Caco-2 (cell line): ENCODE measurements at regions not wholly inside any gene's neighbourhood (a gene's known extent, or its start where the extent isn't known, plus 50 kb on each side); places are given as distances from the start of the nearest gene placed in this dataset.

ENCODE experiments used
- BruUV-seq: library from RNA; stranded (reverse); fragments of 400-500 nt; replicated peaks from 2 replicates; lab custom pipeline; 2021; lab: Mats Ljungman, UMichigan
- CTCF ChIA-PET: fragments of 300-600 bp; sonication (Branson Sonifier 250); formaldehyde crosslinking; loops from one replicate; lab custom pipeline; 2022; ENCODE audit warnings: antibody characterized with exemption; lab: Charles Lee
- POLR2A ChIA-PET: fragments of 300-600 bp; sonication (Branson Sonifier 250); formaldehyde crosslinking; loops from one replicate; lab custom pipeline; 2022; ENCODE audit warnings: antibody characterized with exemption; lab: Charles Lee
- DNase-seq, 2 experiments: peaks; one replicate each; pipeline versions ENCODE4 v3.0.0 to v3.0.0-alpha.2; 2020 to 2022
- H3K27me3 ChIP-seq: replicated peaks from 2 replicates; pipeline ENCODE4 v1.6.0; 2011; ENCODE audit warnings: low read length; ENCODE audit not compliant: control insufficient read depth, insufficient read depth
- H3K36me3 ChIP-seq: 2 replicates; pipeline ENCODE4 v1.5.1; 2011; ENCODE audit warnings: low read length; ENCODE audit not compliant: control insufficient read depth, insufficient read depth
- H3K4me1 ChIP-seq: fragments of 250-450 bp; sonication (Bioruptor Pico); 2 replicates; pipeline ENCODE4 v1.5.1; 2020; ENCODE audit warnings: mild to moderate bottlenecking
- H3K4me3 ChIP-seq: 2 replicates; pipeline ENCODE4 v1.5.1; 2011; ENCODE audit warnings: low read depth, mild to moderate bottlenecking, control low read depth, low read length
- H3K9me3 ChIP-seq: fragments of 250-450 bp; sonication (Bioruptor Pico); 2 replicates; pipeline ENCODE4 v1.5.1; 2020; ENCODE audit warnings: mild to moderate bottlenecking, moderate library complexity
- H3K27ac Mint-ChIP-seq: one replicate; pipeline ENCODE4 v1.8.0; 2022; ENCODE audit warnings: mixed read lengths; ENCODE audit not compliant: unreplicated experiment
- H3K27me3 Mint-ChIP-seq: one replicate; pipeline ENCODE4 v1.8.0; 2022; ENCODE audit warnings: mixed read lengths; ENCODE audit not compliant: insufficient read depth, unreplicated experiment
- H3K36me3 Mint-ChIP-seq: one replicate; pipeline ENCODE4 v1.8.0; 2022; ENCODE audit warnings: mild to moderate bottlenecking, mixed read lengths; ENCODE audit not compliant: insufficient read depth, unreplicated experiment
- H3K4me1 Mint-ChIP-seq: one replicate; pipeline ENCODE4 v1.8.0; 2022; ENCODE audit warnings: low read depth, mixed read lengths; ENCODE audit not compliant: unreplicated experiment
- H3K4me3 Mint-ChIP-seq: one replicate; pipeline ENCODE4 v1.8.0; 2022; ENCODE audit warnings: mild to moderate bottlenecking, moderate library complexity, mixed read lengths; ENCODE audit not compliant: unreplicated experiment
- H3K9me3 Mint-ChIP-seq: one replicate; pipeline ENCODE4 v1.8.0; 2022; ENCODE audit warnings: mixed read lengths; ENCODE audit not compliant: unreplicated experiment
- intact Hi-C: fragments of 100-400 bp; cut with micrococcal nuclease; formaldehyde crosslinking; loops from one replicate; pipeline ENCODE4 v1.10.0; 2022; ENCODE audit not compliant: unreplicated experiment
- TF ChIP-seq, protein P1 (sequence below), 2 experiments: fragments of 200-600 bp in 1 of 2; IDR thresholded peaks; 1 replicate in 1 of 2; 2 replicates in 1 of 2; pipeline versions ENCODE4 v1.5.1 to v1.8.0; 2011 to 2022; ENCODE audit warnings: antibody characterized with exemption in 1 of 2, control low read depth in 1 of 2, inconsistent platforms in 1 of 2, low read depth in 1 of 2, low read length in 1 of 2, mild to moderate bottlenecking in 1 of 2, moderate library complexity in 1 of 2; ENCODE audit not compliant: insufficient read depth in 1 of 2, severe bottlenecking in 1 of 2, unreplicated experiment in 1 of 2

DNA sequence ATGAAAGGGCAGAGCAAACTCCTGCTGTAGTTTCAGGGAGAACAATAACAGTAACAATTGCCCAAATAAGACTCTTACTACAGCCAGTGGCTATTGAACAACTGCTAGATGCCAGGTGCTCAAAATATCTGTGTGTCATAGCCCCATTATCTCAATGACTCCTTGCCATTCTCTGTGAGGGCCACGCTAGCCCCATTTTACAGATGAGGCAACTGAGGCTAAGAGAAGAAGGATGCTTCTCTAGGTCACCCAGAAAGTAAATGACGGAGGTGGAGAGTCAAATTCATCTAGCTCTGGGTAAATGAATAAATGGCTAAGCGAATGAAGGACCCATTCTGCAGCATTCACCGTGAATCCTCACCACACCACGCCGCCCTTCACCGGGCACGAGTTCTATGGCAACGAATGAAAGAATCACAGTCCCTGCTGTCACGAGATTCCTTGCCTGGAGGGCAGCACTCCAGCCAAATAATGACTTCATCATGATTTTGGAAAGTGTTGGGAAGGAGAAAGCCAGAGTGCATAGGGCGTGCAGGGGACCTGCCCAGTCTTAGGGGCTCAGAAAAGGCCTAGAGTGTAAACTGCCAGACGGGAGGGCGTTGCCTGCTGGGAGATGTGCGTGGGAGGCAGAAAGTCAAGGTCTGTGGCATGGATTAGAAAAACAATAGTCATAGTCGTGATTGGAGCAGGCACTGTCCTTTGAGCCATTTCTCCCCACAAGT lies 147.2 kb downstream of the C9orf50 start:
- no TSS peak for BruUV-seq
- Mint-ChIP-seq H3K36me3 (peaks cover 14% of the 10 kb centered on the region), H3K27me3 (no peaks in the 10 kb centered on the region), H3K4me1 (peaks cover 23% of the 10 kb centered on the region), H3K27ac (no peak overlapping the region), H3K9me3 (no peaks in the 10 kb centered on the region), H3K4me3 (no peak overlapping the region)
- Histone ChIP-seq H3K36me3 (peaks cover 2% of the 10 kb centered on the region; the same call in 1 of the 2 replicates), H3K9me3 (peaks cover 8% of the 10 kb centered on the region; the same call in 1 of the 2 replicates), H3K4me3 (no peak overlapping the region), H3K27me3 (no peaks in the 10 kb centered on the region), H3K4me1 (peaks cover 31% of the 10 kb centered on the region)
- ChIA-PET POLR2A (no interaction called here), CTCF (no interaction called here)
- TF ChIP-seq, protein P1, sequence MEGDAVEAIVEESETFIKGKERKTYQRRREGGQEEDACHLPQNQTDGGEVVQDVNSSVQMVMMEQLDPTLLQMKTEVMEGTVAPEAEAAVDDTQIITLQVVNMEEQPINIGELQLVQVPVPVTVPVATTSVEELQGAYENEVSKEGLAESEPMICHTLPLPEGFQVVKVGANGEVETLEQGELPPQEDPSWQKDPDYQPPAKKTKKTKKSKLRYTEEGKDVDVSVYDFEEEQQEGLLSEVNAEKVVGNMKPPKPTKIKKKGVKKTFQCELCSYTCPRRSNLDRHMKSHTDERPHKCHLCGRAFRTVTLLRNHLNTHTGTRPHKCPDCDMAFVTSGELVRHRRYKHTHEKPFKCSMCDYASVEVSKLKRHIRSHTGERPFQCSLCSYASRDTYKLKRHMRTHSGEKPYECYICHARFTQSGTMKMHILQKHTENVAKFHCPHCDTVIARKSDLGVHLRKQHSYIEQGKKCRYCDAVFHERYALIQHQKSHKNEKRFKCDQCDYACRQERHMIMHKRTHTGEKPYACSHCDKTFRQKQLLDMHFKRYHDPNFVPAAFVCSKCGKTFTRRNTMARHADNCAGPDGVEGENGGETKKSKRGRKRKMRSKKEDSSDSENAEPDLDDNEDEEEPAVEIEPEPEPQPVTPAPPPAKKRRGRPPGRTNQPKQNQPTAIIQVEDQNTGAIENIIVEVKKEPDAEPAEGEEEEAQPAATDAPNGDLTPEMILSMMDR (IDR thresholded peaks at IDR 0.05; ENCODE audit: insufficient read depth in 1 of 2, low read depth in 1 of 2, low read length in 1 of 2, severe bottlenecking in 1 of 2, unreplicated experiment in 1 of 2): no peak
- intact Hi-C loops: no loop called here
- DNase-seq: no peak

DNA sequence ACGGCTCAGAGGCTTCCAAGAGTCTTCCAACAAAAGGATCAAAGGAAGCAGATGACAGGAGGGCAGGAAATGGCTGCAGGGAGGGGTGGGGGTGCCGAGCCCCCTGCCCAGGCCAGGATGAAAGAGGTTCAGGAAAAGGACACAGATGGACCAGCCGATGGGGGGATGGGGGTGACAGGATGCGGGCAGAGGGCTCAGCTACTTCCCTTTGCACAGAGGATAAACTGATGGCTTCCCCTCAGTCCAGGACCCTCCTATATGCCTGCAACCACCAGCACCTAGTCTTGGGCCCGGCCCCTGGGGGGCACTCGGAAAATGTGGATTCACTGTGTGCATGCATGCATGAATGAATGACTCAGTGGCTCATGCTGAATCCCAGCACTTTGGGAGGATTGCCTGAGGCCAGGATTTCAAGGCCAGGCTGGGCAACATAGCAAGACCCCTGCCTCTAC lies 148.2 kb downstream of the C9orf50 start:
- POLR2A ChIA-PET: no interaction called here
- TF ChIP-seq, protein P1 (IDR thresholded peaks at IDR 0.05; ENCODE audit: insufficient read depth in 1 of 2, low read depth in 1 of 2, low read length in 1 of 2, severe bottlenecking in 1 of 2, unreplicated experiment in 1 of 2): no peak
- intact Hi-C loops: no loop called here
- peak overlapping the region; percentile 30 for H3K27ac Mint-ChIP-seq
- H3K9me3 Mint-ChIP-seq: no peaks in the 10 kb centered on the region
- no peak for DNase-seq
- Histone ChIP-seq H3K36me3 (peaks cover 2% of the 10 kb centered on the region; the same call in 1 of the 2 replicates), H3K27me3 (no peaks in the 10 kb centered on the region), H3K4me1 (peaks cover 25% of the 10 kb centered on the region), H3K9me3 (peaks cover 8% of the 10 kb centered on the region; the same call in 1 of the 2 replicates), H3K4me3 (no peak overlapping the region)
- H3K36me3 Mint-ChIP-seq: peaks cover 19% of the 10 kb centered on the region
- CTCF ChIA-PET: no interaction called here
- H3K4me1 Mint-ChIP-seq: peaks cover 26% of the 10 kb centered on the region
- BruUV-seq: no TSS peak
- H3K27me3 Mint-ChIP-seq: no peaks in the 10 kb centered on the region
- no peak overlapping the region for H3K4me3 Mint-ChIP-seq

DNA sequence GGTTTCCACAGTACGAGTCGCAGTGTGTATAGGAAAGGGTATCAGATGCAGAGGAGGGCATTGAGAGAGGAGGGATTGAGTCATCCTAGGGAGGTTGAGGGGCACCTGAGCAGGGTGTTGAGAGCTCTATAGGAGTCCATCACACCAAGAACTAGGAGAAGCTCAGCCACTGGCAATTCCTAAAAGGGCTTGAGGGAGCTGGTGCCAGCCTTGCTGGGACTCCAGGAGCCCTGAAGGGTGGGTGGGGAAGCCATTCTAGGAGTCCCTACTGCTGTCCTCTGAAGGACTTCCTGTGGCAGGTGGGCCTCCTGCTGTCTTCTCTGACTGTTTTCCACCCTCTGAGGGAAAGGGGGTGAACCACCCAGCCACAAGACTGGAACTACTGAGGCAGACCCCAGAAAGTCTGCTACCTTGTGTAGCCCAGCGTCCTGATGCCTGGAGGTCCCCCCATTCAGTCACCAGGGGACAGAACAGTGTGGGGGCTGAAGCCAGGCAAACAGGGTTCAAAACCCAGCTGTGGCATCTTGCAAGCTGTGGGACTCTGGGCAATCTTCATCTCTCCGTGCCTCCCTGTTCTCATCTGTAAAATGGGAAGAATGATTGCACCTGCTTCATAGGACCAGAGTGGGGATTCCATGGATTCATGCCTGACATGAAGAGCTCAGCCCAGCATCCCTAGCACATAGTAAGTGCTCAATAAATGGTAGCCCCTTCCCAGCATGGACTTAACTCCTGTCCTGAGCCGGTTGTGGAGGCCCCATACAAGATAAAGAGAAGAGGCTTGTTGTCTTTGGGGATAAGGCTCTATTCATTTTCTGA lies 149.5 kb downstream of the C9orf50 start:
- Mint-ChIP-seq H3K4me1 (peaks cover 24% of the 10 kb centered on the region), H3K9me3 (no peaks in the 10 kb centered on the region), H3K4me3 (no peak overlapping the region), H3K27ac (peak overlapping the region; percentile 30), H3K36me3 (peaks cover 11% of the 10 kb centered on the region), H3K27me3 (no peaks in the 10 kb centered on the region)
- peaks cover 8% of the 10 kb centered on the region; the same call in 1 of the 2 replicates for H3K9me3 ChIP-seq
- intact Hi-C loops: no loop called here
- H3K36me3 ChIP-seq: 0 out of 2 replicates have a peak, but pooled peaks cover 2% of the 10 kb centered on the region
- H3K27me3 ChIP-seq: no peaks in the 10 kb centered on the region
- TF ChIP-seq, protein P1 (IDR thresholded peaks at IDR 0.05; ENCODE audit: insufficient read depth in 1 of 2, low read depth in 1 of 2, low read length in 1 of 2, severe bottlenecking in 1 of 2, unreplicated experiment in 1 of 2): no peak
- POLR2A ChIA-PET: no interaction called here
- CTCF ChIA-PET: interaction anchor here (0.8 kb wide), 1 partner anchor 340 kb away, joined by 4 read pairs; no protein-coding TSS in a partner anchor
- no TSS peak for BruUV-seq
- no peak for DNase-seq
- no peak overlapping the region for H3K4me3 ChIP-seq
- peaks cover 17% of the 10 kb centered on the region for H3K4me1 ChIP-seq
